NCI-H1436 (cell line): ENCODE measurements at regions not wholly inside any gene's neighbourhood (a gene's known extent, or its start where the extent isn't known, plus 50 kb on each side); places are given as distances from the start of the nearest gene placed in this dataset.
"Not testable (repeated sequence)": the region's sequence is repeated elsewhere in the genome, so short reads cannot be mapped to it uniquely, and the experiment has no call there.

Experiments used
- DNase-seq: peaks from one replicate; lab custom pipeline; 2025; lab: John Stamatoyannopoulos, UW

DNA sequence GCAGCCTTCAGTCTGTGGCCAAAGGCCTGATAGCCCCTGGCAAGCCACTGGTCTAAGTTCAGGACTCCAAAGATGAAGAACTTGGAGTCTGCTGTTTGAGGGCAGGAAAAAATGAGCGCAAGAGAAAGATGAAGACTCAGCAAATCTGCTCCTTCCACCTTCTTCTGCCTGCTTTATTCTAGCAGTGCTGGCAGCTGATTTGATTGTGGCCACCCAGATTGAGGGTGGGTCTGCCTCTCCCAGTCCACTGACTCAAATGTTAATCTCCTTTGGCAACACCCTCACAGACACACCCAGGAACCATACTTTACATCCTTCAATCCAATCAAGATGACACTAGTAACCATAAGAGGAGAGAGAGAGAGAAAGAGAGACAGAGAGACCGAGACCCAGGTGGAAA, 127.6 kb downstream of the UTP18 start:
- no peak for DNase-seq

DNA sequence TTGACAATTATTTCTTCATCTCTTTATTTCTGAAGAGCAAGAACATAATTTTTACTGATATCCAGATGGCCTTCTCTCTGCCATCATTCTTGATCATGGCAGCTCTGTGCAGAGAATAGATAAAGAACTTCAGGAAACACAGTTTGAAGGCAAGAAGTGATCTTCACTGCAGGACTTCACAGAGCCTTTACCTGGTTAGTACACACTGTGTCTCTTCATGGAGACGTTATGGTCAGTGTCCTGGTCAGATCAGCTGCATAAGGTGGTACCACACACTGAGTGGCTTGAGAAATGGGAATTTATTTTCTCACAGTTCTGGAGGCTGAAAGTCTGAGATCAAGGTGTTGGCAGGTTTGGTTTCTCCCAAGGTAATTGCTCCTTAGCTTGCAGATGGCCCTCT, 129.5 kb downstream of the UTP18 start:
- DNase-seq, result no peak

DNA sequence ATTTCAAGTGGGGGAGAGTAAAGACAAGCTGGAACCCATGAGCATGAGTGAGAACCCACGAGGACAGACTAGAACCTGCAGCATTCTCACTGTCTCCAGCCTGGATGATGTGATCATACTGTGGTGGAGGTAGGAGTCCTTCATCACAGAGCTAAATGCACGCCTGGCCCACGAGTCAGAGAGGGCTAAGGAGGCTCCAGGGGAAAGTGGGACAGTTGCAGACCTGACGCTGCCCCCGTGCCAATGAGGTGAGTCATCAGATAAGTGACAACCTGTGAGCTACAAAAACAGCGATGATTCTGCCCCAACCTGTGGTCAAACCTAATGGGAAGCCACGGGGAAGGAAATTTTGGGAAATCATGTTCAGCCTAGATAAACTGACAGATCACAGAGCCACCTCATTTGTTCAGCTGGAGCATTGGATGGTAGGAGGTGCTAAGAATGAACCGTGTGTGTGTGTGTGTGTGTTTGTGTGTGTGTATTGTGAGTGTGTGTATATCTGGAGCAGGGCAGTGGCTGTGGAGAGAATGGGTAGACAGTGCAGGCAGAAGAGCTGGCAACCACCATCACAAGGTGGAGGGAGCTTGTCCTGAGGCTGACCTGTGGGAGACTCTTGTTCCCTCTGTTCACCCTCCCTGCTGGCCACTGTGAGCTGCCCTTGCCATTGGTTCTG, 131.8 kb downstream of the UTP18 start:
- no peak for DNase-seq

DNA sequence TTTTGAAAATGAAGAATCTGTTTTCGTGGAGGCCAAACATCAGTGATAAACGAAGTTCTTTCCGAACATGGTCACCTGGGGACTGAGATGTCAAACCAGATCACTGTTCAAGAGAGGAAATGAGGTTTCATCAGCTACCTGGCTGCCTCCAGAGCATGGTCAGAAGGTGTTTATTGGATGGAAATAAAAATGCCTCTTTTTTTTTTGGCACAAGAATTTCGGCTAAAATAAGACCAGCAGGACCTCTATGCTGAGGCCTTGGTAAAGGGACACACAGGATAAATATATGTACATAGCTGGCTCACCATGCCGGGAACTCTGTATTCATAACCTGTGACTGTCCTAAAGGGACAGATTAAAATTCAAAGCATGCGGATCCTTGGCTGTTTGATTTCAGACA, 135.3 kb downstream of the UTP18 start:
- DNase-seq, result no peak

DNA sequence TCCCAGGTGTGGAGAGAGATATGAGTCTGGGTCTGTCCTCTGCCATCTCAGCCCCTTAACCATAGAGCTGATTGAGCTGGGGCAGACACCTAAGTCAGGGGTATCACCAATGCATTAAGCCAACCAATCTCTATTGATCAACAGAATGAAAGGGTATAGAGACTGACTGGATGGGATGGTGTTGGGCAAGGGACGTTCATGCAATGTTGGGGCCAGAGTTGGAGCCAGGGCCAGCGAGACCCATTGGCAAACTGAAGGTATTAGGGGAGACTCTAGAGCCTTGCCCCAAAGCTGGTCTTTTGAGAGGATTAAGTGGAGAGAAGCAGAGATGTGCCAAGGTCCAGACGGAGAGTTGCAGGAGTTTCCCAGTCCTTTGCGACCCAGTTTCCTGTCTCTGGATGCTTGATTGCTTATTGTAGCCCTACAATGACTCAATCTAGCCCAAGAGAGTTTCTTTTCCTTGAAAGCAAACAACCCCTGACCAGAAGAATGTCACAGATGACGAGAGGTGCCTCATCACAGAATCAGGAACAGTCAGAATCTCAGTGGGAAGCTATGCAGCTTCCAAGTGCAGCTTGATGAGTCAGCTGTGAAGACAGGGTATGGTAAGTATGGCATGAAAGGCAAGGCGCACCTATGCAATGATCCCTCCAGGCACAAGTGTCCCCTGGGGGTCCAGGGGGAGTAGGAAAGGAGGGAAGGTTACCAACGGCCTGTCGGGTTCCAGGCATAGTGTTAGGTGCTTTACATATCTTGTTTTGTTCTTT, 137.2 kb downstream of the UTP18 start:
- no peak for DNase-seq

DNA sequence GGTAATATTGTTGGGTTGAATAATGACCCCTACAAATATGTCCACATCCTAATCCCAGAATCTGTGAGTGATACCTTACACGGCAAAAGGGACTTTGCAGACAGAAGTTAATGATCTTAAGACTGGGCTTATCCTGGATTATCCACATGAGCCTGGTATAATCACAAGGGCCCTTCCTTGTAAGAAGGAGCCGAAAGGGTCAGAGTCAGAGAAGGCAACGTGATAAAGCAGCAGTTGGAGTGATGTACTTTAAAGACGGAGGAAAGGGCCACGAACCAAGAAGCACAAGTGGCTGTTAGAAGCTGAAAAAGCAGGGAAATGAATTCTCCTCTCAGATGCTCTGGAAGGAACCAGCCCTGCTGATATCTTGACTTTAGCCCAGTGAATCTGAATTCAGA, 137.8 kb downstream of the UTP18 start:
- no peak for DNase-seq

DNA sequence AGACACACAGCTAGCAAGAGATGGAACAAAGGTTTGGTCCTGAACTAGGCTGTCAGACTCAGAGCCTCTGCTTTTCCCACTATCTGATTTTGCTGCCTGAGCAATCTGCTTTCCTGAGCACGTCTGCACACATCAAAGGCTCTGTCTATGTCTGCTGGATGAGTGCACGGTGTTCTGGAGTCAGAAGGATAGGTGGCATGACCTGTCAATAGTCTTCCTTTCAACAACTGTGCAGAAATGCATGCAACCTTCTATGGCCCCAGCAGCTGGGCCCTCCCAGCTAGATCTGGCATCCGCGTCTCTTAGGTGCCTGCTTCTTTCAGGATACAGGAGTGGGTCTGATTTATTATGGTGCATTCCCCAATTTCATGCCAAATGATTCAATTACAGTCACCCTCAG, 138.3 kb downstream of the UTP18 start:
- no peak for DNase-seq

DNA sequence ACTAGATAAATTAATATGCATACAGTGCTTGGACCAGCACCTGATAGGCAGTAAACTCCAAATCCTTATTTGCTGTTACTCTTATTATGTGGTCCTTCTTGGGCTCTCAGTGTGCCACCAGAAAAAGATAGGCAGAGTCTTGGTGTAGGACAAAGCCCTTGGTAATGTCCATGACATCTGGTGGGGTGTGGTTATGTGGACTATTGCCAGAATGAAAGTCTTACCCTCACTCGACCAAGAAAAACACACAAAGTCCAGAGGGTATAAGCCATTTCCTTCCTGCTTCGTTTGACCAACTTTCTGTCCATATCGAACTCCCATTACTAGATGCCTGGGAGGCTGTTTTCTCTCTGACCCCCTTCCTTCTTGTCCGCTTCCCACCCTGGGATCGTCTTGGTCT, 140.9 kb downstream of the UTP18 start:
- DNase-seq, result no peak

DNA sequence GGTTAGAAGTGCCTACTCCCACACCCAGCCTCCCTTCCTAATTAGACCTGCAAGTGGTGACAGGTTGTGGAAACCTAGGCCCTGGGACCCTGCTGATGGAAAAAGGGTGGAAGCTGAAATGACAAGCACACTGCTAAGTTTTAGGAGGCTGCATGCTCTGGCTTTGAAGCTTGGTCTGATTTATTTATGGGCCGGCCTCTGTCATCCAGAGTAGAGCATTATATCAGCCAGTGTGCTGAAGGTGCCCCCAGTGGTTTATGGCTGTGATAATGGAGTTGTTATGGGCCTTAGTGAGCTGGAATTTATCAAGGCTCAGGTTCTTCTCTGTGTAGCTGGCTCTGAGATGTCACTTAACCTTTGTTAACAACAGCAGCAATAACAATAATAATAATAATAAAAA, 142.6 kb downstream of the UTP18 start:
- DNase-seq, result no peak

DNA sequence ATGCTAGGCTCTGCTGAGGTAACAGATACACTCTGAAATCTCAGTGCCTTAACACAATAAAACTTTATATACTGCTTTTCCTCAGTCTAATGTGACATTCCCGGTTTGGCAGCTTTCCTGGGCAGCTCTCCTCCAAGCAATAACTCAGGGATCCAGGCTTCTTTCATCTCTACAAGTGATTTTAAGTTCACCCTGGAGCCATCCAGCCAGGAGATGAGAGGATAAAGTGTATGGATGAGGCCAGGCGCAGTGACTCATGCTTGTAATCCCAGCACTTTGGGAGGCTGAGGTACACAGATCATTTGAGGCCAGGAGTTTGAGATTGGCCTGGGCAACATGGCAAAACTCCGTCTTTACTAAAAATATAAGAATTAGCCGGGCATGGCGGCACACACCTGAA, 147.2 kb downstream of the UTP18 start:
- no peak for DNase-seq

DNA sequence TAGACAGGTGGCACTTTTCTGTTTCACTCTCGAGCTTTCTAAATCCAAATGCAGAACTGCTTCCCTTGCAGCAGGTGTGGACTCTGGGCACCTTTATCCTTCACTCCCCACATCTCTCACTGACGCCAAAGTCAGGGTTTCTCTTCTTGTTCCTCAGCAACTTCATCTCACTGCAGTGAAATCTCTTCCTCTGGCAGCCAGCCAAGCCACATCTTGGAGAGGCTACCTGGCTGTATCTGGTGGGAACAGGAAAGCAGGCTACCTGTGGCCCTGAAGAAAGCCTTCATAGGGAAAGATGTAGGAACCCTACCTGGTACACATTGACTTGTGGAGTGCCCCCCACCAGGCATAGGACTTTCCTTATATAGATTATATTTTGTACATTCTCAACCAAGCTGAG, 159.1 kb downstream of the UTP18 start:
- DNase-seq, result no peak

DNA sequence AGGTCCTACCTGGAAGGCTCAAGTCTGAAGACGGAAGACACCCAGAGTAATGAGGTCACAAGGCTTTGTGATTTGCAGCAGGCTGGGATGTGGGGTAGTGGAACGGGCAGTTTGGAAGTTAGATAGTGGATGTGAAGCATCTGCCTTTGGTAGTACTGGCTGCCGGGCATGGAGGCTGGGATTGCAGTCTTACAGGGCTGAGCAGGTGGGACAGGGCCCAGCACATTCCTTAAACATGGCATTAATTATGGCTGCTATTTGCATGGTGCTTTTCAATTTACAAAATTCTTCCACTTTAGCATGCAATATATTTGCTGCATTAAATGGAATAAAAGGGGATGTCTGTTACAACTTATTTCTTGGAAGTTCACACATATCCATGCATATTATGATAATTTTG, 161.2 kb downstream of the UTP18 start:
- DNase-seq, result no peak

DNA sequence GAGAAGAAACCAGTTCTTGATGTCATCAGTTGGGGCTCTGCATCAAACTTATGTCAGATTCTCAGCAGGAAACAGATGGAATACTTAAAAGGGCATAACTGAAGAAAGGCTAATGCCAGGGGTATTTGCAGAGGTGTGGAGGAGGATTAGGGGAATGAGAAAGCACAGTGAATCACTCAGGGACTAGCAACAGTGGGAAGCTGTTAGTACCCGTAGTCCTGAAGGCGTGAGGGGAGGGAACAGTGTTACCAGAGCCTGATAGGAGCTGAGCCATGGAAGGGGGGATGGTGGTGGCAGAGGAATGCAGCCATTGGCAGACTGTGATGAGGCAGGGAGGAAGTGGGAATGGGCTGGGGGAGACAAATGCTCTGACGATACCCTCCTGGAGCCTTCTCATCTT, 162.3 kb downstream of the UTP18 start:
- DNase-seq, result no peak

DNA sequence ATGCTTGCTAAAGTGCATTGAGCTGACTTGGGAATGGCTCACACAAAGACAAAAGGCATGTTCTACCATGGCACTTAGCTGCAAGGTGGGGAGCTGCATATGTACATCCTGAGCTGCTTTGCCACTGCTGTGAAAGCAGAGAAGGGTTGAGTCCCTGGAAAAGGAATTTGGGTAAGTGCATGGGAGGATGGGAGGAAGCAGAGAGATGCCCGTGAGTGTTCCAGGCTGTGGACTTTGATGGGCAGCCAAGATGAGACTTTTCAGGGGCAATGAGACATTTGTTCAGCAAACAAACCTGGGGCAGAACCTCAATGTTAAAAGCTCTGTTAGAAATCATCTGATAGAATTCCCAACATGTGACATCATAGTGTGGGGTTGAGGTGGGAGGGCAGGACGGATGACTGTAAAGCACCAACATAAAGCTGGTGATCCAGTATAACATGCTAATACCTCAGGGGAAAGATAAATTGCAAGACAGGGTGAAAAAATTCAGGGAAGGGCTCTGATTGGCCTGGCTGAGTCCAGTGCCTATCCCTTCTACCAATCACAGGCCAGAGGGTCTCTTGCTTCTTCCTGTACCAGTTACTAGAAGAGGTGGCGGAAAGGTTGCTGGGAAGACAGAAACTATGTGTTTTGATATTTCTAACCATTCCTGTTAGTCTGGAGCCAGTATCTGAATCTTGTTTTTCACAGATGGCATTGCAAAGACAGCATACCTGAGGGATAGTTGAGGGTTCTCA, 163.2 kb downstream of the UTP18 start:
- no peak for DNase-seq

DNA sequence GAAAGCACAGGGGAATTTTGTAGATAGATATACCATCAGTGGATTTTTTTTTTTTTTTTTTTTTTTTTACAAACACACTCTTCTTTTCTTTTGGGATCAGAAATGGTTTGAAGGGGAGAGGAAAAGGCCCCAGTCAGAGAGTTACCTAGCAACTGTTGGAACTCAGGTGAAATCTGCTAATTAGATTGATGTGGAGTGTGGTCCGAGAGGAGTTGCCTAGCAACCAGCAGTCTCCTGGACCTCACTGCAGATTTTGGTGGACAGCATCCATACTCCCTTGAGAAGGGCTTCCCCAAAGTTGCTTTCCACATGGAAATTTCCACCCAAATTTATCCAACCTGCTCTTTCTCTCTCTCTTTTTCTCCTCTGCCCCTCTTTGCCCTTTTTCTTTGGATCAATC, 165.4 kb downstream of the UTP18 start:
- no peak for DNase-seq

DNA sequence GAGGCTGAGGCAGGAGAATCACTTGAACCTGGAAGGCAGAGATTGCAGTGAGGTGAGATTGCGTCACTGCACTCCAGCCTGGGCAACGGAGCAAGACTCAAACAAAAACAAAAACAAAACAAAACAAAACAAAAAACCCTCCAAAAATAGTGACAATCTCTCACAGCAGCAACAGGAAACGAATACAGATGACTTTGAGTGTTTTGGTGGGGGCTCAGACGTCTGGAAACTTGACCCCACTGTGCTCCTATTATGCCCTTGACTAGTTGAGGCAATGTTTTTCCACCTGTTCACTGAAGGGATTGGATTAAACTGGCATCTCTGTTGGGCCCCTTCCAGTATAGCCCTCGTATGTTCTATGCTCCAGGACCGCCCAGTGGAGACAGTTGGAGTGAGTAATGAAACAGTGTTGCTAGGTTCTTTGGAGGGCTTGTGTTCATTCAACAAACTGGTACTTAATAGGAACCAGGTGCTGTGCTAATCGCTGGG, 167.0 kb downstream of the UTP18 start:
- peak; percentile 32 for DNase-seq

DNA sequence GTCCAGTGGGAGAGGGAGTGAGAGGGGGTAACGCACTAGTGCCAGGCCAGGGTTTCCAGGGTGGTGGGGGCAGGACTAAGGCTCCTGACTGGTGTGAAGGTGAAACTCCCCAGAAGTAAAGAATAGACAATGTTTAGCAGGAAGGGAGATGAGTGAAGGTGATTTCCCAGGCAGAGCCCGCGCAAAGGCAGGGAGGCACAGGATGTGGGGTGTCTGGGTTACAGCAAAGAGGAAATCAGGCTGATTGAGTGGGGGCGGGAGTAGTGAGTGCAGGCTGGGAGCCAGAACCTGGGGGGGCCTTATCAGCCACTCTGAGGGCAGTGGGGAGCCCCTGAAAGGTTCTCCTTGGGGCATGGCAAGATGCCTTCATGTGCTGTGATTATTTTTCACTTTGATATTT, 167.5 kb downstream of the UTP18 start:
- DNase-seq, result no peak

DNA sequence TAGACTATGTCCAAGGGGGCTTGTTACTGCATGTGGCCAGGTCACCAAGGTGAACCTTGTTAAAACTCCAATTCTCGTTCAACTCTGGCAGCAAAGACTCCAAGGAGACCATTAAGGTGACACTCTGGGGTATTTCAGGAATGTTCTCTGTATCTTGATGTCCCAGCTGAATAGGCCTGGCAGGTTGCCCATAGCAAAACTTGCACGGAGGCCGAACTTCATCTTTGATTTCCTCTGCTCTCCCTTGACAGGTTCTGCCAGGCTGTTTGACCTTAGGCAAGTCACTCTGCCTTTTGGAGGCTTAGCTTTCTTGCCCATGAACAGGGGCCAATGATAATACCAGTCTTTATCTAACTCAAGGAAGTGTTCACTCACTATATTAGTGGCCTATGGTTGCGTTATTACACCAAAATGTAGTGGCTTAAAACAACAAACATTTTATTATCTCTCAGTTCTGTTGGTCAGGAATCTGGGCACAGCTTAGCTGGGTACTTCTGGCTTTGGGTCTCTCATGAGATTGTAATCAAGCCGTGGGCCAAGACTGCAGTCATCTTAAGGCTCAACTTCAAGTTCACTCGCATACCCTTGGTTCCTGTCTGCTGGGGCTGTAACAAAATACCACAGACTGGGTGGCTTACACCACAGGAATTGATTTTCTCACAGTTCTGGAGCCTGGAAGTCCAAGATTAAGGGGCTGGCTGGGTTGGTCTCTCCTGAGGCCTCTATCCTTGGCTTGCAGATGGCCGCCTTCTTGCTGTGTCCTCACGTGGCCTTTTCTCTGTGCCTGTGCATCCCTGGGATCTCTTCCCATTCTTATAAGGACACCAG, 168.5 kb downstream of the UTP18 start:
- DNase-seq, result no peak

DNA sequence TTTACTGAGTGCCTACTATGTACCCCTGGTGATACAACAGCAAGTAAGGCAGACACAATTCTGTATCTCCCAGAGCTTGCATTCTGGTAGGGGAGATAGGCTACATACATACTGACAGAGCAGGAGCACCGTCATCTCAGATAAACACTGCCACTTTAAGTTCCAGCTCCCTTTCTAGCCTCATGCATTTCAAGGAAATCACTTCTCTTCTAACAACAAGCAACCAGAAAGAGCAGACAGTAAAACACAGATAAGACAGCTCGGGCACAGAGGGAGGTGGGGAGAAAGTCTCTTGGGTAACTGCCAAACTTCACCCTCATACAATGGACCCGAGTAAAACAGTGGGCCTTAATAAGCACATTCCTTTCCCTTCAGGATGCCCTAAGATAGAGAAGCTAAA, 169.6 kb downstream of the UTP18 start:
- not testable (repeated sequence) for DNase-seq

DNA sequence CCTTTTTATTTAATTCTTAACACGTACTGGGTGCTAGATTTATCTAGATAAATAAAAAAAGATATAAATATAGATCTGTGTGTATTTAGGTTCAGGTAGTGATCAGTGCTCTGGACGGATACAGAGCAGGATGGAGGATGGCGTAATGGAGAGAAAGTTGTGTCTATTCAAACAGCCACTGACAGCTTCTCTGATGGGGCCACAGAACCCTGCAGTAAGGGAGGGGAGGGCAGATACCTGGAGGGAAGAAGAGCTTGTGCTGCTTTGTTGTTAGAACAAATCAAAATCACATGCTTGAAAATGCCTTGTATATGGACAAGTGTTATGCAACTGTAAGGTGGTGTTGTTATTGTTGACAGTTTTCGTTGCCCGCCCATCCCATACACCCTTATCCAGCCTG, 170.2 kb downstream of the UTP18 start:
- no peak for DNase-seq

DNA sequence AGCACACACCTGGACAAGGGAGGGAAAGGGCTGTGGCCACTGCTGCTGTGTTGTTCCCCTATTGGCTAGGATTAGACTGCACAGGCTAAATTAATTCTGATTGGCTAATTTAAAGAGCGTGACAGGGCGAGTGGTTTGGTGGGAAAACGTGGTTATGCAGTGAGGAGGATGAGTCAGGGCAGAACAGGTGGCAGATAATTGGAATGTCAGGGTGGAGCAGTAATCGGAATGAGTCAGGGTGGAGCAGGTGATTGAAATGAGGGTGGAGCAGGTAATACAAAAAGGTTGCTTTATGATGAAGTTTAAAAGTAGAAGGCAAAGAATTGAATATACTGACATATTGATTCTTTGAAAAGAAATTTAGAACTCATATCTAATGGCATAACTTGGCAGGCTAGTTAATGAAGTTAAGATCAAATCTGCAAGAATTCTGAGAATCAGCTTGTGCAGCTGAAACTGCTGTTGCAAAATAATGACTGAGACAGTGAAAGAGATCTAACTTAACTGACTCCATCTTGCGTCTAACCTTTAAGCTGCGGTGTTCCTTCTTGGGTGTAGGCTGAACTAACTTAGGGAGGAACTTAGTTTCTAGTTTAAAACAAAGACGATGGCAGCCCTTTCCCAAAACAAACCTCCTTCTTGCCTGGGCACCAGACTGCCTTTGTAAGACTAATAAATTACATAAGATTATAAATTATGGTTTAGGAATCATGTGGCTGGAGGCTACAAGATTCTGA, 174.3 kb downstream of the UTP18 start:
- no peak for DNase-seq

DNA sequence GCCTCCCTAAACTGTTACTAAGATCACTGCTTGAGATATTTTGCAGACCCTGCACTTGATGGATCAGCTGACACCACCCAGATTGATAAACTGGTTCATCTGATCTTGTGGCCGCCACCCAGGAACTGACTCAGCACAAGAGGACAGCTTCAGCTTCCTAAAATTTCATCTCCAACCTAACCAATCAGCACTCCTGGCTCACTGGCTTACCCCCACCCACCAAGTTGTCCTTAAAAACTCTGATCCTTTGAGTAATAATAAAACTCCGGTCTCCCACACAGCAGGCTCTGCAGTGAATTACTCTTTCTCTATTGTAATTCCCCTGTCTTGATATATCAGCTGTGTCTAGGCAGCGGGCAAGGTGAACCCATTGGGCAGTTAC, 174.8 kb downstream of the UTP18 start:
- no peak for DNase-seq
